ENCODE measurements at regions not wholly inside any gene's neighbourhood (a gene's known extent, or its start where the extent isn't known, plus 50 kb on each side); places are given as distances from the start of the nearest gene placed in this dataset.

DNA sequence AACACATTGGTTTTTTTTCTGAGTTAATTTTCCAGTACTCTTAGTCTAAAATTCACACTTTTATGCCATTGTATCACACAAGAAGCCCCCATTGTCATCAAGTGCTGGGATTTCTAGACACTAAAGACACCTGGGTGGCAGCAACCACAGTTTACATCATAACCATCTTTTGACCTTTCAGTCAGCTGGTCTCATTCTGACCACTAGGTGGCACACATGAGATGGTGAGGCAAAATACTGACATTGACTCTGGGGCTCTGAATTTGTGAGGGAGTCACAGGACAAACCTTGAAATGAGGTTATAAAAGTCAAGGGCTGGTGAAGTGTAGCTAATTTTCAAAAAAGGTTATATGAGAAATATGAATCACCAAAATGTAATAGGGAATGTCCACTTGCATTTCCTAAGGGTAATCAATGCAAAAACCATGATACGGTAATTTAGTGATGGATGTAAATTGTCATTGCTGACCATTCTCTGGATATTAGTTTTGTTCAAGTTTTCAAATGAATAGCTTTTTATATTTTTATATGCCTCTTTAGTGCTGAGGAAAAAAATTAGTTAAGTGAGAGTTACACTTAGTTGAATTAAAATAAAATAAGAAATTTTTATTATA lies 229.4 kb downstream of the DMAC1 start (continued):
- TF ChIP-seq, protein P1, sequence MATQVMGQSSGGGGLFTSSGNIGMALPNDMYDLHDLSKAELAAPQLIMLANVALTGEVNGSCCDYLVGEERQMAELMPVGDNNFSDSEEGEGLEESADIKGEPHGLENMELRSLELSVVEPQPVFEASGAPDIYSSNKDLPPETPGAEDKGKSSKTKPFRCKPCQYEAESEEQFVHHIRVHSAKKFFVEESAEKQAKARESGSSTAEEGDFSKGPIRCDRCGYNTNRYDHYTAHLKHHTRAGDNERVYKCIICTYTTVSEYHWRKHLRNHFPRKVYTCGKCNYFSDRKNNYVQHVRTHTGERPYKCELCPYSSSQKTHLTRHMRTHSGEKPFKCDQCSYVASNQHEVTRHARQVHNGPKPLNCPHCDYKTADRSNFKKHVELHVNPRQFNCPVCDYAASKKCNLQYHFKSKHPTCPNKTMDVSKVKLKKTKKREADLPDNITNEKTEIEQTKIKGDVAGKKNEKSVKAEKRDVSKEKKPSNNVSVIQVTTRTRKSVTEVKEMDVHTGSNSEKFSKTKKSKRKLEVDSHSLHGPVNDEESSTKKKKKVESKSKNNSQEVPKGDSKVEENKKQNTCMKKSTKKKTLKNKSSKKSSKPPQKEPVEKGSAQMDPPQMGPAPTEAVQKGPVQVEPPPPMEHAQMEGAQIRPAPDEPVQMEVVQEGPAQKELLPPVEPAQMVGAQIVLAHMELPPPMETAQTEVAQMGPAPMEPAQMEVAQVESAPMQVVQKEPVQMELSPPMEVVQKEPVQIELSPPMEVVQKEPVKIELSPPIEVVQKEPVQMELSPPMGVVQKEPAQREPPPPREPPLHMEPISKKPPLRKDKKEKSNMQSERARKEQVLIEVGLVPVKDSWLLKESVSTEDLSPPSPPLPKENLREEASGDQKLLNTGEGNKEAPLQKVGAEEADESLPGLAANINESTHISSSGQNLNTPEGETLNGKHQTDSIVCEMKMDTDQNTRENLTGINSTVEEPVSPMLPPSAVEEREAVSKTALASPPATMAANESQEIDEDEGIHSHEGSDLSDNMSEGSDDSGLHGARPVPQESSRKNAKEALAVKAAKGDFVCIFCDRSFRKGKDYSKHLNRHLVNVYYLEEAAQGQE (IDR thresholded peaks at IDR 0.05; ENCODE audit: low read depth, low read length): no peak
- TF ChIP-seq, protein P2, sequence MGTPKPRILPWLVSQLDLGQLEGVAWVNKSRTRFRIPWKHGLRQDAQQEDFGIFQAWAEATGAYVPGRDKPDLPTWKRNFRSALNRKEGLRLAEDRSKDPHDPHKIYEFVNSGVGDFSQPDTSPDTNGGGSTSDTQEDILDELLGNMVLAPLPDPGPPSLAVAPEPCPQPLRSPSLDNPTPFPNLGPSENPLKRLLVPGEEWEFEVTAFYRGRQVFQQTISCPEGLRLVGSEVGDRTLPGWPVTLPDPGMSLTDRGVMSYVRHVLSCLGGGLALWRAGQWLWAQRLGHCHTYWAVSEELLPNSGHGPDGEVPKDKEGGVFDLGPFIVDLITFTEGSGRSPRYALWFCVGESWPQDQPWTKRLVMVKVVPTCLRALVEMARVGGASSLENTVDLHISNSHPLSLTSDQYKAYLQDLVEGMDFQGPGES (IDR thresholded peaks at IDR 0.05; ENCODE audit: low read depth, low read length): no peak
- TF ChIP-seq ELF1 (IDR thresholded peaks at IDR 0.05): no peak
- TF ChIP-seq RCOR1 (IDR thresholded peaks at IDR 0.05; ENCODE audit: low read length): no peak
- TF ChIP-seq, protein P3, sequence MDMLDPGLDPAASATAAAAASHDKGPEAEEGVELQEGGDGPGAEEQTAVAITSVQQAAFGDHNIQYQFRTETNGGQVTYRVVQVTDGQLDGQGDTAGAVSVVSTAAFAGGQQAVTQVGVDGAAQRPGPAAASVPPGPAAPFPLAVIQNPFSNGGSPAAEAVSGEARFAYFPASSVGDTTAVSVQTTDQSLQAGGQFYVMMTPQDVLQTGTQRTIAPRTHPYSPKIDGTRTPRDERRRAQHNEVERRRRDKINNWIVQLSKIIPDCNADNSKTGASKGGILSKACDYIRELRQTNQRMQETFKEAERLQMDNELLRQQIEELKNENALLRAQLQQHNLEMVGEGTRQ (IDR thresholded peaks at IDR 0.05; ENCODE audit: borderline replicate concordance, low read depth, low read length): no peak
- no peak for TF ChIP-seq SIN3A (IDR thresholded peaks at IDR 0.05; ENCODE audit: borderline replicate concordance, low read depth, low read length)
- TF ChIP-seq RXRA (IDR thresholded peaks at IDR 0.05; ENCODE audit: borderline replicate concordance, low read depth): no peak
- TF ChIP-seq MXI1 (IDR thresholded peaks at IDR 0.05; ENCODE audit: low read depth, low read length): no peak
- TF ChIP-seq SMC3 (IDR thresholded peaks at IDR 0.05; ENCODE audit: low read depth, low read length): peak; percentile 65
- TF ChIP-seq FOSL2 (IDR thresholded peaks at IDR 0.05; ENCODE audit: borderline replicate concordance, low read depth): no peak
- no peak for TF ChIP-seq RFX5 (IDR thresholded peaks at IDR 0.05; ENCODE audit: low read length)

DNA sequence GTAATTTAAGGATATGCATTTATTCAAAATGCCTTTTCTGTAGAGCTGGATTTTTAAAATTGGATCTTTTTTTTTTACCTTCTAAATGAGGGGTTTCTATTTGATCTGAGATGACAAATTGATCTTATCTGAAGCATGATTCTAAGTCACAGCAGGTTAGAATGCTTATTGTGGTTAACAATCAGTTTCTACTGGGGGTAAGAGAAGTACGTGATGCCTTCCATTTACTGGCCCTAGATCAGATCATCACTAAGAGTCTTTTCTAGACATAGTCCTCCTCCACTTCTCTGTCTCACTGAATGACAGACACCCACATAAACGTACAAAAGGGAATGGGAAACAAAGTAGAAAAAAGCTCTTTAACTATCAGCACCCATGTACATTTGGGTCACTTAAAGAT lies 231.9 kb downstream of the DMAC1 start:
- Histone ChIP-seq H4K20me1 (ENCODE audit: insufficient read depth) (no peaks in the 10 kb centered on the region), H3K4me2 (no peak overlapping the region), H3K27ac (ENCODE audit: low read depth in 2 of 2, low read length in 1 of 2) (no peak overlapping the region), H3K4me1 (ENCODE audit: control insufficient read depth in 1 of 2, insufficient read depth in 2 of 2, low read depth in 1 of 2, low read length in 1 of 2) (no peaks in the 10 kb centered on the region), H3K9ac (no peak overlapping the region), H3K36me3 (replicated peaks in 1 of 2; ENCODE audit: control insufficient read depth in 1 of 2, insufficient read depth in 2 of 2, low read length in 1 of 2) (no peaks in the 10 kb centered on the region), H3K9me3 (no peaks in the 10 kb centered on the region), H3K79me2 (ENCODE audit: insufficient read depth) (no peaks in the 10 kb centered on the region), H3K4me3 (ENCODE audit: low read depth in 2 of 2, low read length in 1 of 2) (no peak overlapping the region), H3K9me2 (no peaks in the 10 kb centered on the region), H2AFZ (ENCODE audit: low read depth) (no peak overlapping the region), H3F3A (replicated peaks; ENCODE audit: insufficient read depth) (no peaks in the 10 kb centered on the region), H3K27me3 (ENCODE audit: insufficient read depth) (no peaks in the 10 kb centered on the region; the same call in 1 of the 2 replicates)
- POLR2A ChIA-PET: no interaction called here
- 26% methylated on average over 2 of the region's 2 CpGs for WGBS (ENCODE audit: low lambda C conversion rate)
- no peak for DNase-seq
- TF ChIP-seq RCOR1 (IDR thresholded peaks at IDR 0.05; ENCODE audit: low read length) (no peak), FOXM1 (IDR thresholded peaks at IDR 0.05; ENCODE audit: low read depth) (no peak), ELF1 (IDR thresholded peaks at IDR 0.05) (no peak), CHD2 (IDR thresholded peaks at IDR 0.05; ENCODE audit: low read length, partially characterized antibody) (no peak), EP300 (IDR thresholded peaks at IDR 0.05; ENCODE audit: borderline replicate concordance in 1 of 2, low read depth in 1 of 2, low read length in 1 of 2) (no peak), MEF2A (IDR thresholded peaks at IDR 0.05; ENCODE audit: borderline replicate concordance, low read depth) (no peak), YY1 (IDR thresholded peaks at IDR 0.05; ENCODE audit: low read depth) (no peak)
- TF ChIP-seq, protein P4, sequence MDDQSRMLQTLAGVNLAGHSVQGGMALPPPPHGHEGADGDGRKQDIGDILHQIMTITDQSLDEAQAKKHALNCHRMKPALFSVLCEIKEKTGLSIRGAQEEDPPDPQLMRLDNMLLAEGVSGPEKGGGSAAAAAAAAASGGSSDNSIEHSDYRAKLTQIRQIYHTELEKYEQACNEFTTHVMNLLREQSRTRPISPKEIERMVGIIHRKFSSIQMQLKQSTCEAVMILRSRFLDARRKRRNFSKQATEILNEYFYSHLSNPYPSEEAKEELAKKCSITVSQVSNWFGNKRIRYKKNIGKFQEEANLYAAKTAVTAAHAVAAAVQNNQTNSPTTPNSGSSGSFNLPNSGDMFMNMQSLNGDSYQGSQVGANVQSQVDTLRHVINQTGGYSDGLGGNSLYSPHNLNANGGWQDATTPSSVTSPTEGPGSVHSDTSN (IDR thresholded peaks at IDR 0.05): no peak
- TF ChIP-seq, protein P2 (IDR thresholded peaks at IDR 0.05; ENCODE audit: low read depth, low read length): no peak
- TF ChIP-seq, protein P5, sequence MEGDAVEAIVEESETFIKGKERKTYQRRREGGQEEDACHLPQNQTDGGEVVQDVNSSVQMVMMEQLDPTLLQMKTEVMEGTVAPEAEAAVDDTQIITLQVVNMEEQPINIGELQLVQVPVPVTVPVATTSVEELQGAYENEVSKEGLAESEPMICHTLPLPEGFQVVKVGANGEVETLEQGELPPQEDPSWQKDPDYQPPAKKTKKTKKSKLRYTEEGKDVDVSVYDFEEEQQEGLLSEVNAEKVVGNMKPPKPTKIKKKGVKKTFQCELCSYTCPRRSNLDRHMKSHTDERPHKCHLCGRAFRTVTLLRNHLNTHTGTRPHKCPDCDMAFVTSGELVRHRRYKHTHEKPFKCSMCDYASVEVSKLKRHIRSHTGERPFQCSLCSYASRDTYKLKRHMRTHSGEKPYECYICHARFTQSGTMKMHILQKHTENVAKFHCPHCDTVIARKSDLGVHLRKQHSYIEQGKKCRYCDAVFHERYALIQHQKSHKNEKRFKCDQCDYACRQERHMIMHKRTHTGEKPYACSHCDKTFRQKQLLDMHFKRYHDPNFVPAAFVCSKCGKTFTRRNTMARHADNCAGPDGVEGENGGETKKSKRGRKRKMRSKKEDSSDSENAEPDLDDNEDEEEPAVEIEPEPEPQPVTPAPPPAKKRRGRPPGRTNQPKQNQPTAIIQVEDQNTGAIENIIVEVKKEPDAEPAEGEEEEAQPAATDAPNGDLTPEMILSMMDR (IDR thresholded peaks at IDR 0.05): no peak
- CTCF ChIA-PET: no interaction called here

All from SK-N-SH (cell line).